Mammary epithelial cell (primary cell): ENCODE measurements at regions not wholly inside any gene's neighbourhood (a gene's known extent, or its start where the extent isn't known, plus 50 kb on each side); places are given as distances from the start of the nearest gene placed in this dataset.

Experiments
- EZH2 ChIP-seq: IDR thresholded peaks from 2 replicates; pipeline ENCODE4 v1.6.1; 2012; ENCODE audit warnings: low read length, inconsistent platforms, borderline replicate concordance
- TF ChIP-seq, protein P1 (sequence below), 2 donors: IDR thresholded peaks in 1 of 2; conservative IDR thresholded peaks in 1 of 2; 2 replicates each; pipeline ENCODE4 v1.5.1; 2011 to 2012; ENCODE audit warnings: inconsistent platforms in 2 of 2, low read length in 2 of 2, mild to moderate bottlenecking in 2 of 2, control low read depth in 1 of 2, low read depth in 1 of 2; ENCODE audit not compliant: insufficient read depth in 1 of 2; ENCODE audit errors: extremely low read depth in 1 of 2

DNA sequence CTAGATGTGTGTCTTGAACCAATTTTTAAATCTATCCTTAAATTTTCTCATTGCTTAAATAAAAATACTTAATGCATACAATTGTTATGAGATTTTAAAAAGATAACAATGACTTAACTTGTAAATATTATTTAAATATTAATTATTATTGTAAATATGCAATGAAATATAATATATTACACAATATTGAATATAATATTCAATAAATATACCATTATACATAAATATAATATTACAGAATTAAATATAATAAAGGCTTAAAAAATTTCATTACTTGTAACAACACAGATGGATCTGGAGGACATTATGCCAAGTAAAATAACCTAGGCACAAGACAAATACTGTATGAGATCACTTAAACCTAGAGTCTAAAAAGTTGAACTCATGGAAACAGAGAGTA lies 1532.3 kb downstream of the PCDH9 start:
- TF ChIP-seq, protein P1, sequence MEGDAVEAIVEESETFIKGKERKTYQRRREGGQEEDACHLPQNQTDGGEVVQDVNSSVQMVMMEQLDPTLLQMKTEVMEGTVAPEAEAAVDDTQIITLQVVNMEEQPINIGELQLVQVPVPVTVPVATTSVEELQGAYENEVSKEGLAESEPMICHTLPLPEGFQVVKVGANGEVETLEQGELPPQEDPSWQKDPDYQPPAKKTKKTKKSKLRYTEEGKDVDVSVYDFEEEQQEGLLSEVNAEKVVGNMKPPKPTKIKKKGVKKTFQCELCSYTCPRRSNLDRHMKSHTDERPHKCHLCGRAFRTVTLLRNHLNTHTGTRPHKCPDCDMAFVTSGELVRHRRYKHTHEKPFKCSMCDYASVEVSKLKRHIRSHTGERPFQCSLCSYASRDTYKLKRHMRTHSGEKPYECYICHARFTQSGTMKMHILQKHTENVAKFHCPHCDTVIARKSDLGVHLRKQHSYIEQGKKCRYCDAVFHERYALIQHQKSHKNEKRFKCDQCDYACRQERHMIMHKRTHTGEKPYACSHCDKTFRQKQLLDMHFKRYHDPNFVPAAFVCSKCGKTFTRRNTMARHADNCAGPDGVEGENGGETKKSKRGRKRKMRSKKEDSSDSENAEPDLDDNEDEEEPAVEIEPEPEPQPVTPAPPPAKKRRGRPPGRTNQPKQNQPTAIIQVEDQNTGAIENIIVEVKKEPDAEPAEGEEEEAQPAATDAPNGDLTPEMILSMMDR (conservative IDR thresholded peaks at IDR 0.05 in 1 of 2, IDR thresholded peaks at IDR 0.05 in 1 of 2; ENCODE audit: extremely low read depth in 1 of 2, insufficient read depth in 1 of 2, low read depth in 1 of 2, low read length in 2 of 2) = no peak
- no peak for TF ChIP-seq EZH2
